SK-N-SH (cell line): ENCODE measurements at regions not wholly inside any gene's neighbourhood (a gene's known extent, or its start where the extent isn't known, plus 50 kb on each side); places are given as distances from the start of the nearest gene placed in this dataset.

Experiments
- MEF2A ChIP-seq: IDR thresholded peaks from 2 replicates; pipeline ENCODE4 v1.4.0; 2012; ENCODE audit warnings: low read depth, borderline replicate concordance
- RAD21 ChIP-seq: IDR thresholded peaks from 2 replicates; pipeline ENCODE4 v1.6.1; 2012; ENCODE audit warnings: mild to moderate bottlenecking, low read length
- SIN3A ChIP-seq: IDR thresholded peaks from 2 replicates; pipeline ENCODE4 v1.6.1; 2012; ENCODE audit warnings: low read depth, mild to moderate bottlenecking, low read length, moderate library complexity, borderline replicate concordance
- USF2 ChIP-seq: fragments of 150-350 bp; IDR thresholded peaks from 2 replicates; pipeline ENCODE4 v1.6.1; 2017; ENCODE audit warnings: antibody characterized with exemption, low read length, low read depth, borderline replicate concordance
- YY1 ChIP-seq: IDR thresholded peaks from 2 replicates; pipeline ENCODE4 v1.4.0; 2012; ENCODE audit warnings: low read depth, mild to moderate bottlenecking
- TF ChIP-seq, protein P1 (sequence below): fragments of 200-600 bp; sonication (generic); IDR thresholded peaks from 2 replicates; pipeline ENCODE4 v1.6.1; 2017; ENCODE audit warnings: antibody characterized with exemption, mild to moderate bottlenecking, moderate library complexity
- TF ChIP-seq, protein P2 (sequence below): fragments of 150-350 bp; IDR thresholded peaks from 2 replicates; pipeline ENCODE4 v1.6.1; 2016; ENCODE audit warnings: mild to moderate bottlenecking, low read depth, low read length

GRCh38 chr15:87502173-87502572 is 754.4 kb downstream of the NTRK3 start:
- TF ChIP-seq, protein P1, sequence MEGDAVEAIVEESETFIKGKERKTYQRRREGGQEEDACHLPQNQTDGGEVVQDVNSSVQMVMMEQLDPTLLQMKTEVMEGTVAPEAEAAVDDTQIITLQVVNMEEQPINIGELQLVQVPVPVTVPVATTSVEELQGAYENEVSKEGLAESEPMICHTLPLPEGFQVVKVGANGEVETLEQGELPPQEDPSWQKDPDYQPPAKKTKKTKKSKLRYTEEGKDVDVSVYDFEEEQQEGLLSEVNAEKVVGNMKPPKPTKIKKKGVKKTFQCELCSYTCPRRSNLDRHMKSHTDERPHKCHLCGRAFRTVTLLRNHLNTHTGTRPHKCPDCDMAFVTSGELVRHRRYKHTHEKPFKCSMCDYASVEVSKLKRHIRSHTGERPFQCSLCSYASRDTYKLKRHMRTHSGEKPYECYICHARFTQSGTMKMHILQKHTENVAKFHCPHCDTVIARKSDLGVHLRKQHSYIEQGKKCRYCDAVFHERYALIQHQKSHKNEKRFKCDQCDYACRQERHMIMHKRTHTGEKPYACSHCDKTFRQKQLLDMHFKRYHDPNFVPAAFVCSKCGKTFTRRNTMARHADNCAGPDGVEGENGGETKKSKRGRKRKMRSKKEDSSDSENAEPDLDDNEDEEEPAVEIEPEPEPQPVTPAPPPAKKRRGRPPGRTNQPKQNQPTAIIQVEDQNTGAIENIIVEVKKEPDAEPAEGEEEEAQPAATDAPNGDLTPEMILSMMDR, result no peak
- TF ChIP-seq SIN3A (no peak), YY1 (no peak), RAD21 (no peak), USF2 (no peak), MEF2A (no peak)
- TF ChIP-seq, protein P2, sequence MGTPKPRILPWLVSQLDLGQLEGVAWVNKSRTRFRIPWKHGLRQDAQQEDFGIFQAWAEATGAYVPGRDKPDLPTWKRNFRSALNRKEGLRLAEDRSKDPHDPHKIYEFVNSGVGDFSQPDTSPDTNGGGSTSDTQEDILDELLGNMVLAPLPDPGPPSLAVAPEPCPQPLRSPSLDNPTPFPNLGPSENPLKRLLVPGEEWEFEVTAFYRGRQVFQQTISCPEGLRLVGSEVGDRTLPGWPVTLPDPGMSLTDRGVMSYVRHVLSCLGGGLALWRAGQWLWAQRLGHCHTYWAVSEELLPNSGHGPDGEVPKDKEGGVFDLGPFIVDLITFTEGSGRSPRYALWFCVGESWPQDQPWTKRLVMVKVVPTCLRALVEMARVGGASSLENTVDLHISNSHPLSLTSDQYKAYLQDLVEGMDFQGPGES, result no peak
